ENCODE measurements at regions not wholly inside any gene's neighbourhood (a gene's known extent, or its start where the extent isn't known, plus 50 kb on each side); places are given as distances from the start of the nearest gene placed in this dataset.

DNA sequence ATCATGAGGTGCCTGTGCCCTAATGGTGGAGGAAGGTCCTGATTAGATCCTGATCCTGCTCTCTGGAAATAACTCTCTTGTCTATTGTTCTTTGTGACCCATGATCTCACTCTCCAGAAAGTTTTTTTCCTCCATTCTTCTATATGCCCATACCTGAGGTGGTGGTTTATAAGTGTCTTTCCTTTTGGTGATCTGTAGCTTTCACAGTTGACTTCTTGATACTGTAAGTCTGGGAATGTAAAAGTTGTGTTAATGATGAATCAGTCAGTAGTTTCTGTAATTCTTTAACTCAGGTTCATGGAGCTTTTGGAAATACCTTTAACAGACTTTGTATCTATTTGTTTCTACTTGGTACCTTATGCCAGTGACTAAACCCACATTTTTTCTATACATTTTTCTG, 444.0 kb upstream of the FLRT2 start:
- Histone ChIP-seq H3K9ac (ENCODE audit: insufficient read depth, low read length, poor library complexity, severe bottlenecking) (no peak overlapping the region), H3K79me2 (ENCODE audit: insufficient read depth, low read length) (no peaks in the 10 kb centered on the region), H3K27ac (ENCODE audit: low read depth in 1 of 2, low read length in 2 of 2) (no peak overlapping the region), H2AFZ (ENCODE audit: insufficient read depth, low read depth, low read length, poor library complexity, severe bottlenecking) (no peak overlapping the region), H3K4me2 (replicated peaks; ENCODE audit: extremely low read depth, low read length, poor library complexity, severe bottlenecking) (no peak overlapping the region), H3K9me3 (replicated peaks in 1 of 2; ENCODE audit: control insufficient read depth in 1 of 2, insufficient read depth in 1 of 2, low read length in 2 of 2) (peaks cover 0 to 4% of the 10 kb centered on the region in 2 donors), H3K4me3 (replicated peaks in 1 of 3; ENCODE audit: low read depth in 2 of 3, low read length in 3 of 3) (no peak overlapping the region), H3K36me3 (replicated peaks in 1 of 2; ENCODE audit: control insufficient read depth in 1 of 2, insufficient read depth in 2 of 2, low read length in 2 of 2) (no peaks in the 10 kb centered on the region), H4K20me1 (ENCODE audit: insufficient read depth, low read length) (no peaks in the 10 kb centered on the region), H3K27me3 (ENCODE audit: control insufficient read depth in 2 of 2, insufficient read depth in 2 of 2, low read length in 2 of 2) (no peaks in the 10 kb centered on the region), H3K4me1 (ENCODE audit: control insufficient read depth in 1 of 2, insufficient read depth in 2 of 2, low read length in 2 of 2) (no peaks in the 10 kb centered on the region)
- Mint-ChIP-seq H3K4me1 (no peaks in the 10 kb centered on the region), H3K9me3 (peaks cover 0 to 6% (median 3%) of the 10 kb centered on the region in 7 donors), H3K4me3 (no peak overlapping the region), H3K27ac (no peak overlapping the region), H3K27me3 (ENCODE audit: low read depth in 3 of 3) (no peaks in the 10 kb centered on the region), H3K36me3 (no peaks in the 10 kb centered on the region)
- TF ChIP-seq, protein P1, sequence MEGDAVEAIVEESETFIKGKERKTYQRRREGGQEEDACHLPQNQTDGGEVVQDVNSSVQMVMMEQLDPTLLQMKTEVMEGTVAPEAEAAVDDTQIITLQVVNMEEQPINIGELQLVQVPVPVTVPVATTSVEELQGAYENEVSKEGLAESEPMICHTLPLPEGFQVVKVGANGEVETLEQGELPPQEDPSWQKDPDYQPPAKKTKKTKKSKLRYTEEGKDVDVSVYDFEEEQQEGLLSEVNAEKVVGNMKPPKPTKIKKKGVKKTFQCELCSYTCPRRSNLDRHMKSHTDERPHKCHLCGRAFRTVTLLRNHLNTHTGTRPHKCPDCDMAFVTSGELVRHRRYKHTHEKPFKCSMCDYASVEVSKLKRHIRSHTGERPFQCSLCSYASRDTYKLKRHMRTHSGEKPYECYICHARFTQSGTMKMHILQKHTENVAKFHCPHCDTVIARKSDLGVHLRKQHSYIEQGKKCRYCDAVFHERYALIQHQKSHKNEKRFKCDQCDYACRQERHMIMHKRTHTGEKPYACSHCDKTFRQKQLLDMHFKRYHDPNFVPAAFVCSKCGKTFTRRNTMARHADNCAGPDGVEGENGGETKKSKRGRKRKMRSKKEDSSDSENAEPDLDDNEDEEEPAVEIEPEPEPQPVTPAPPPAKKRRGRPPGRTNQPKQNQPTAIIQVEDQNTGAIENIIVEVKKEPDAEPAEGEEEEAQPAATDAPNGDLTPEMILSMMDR (IDR thresholded peaks at IDR 0.05): no peak
- no peak for DNase-seq
- intact Hi-C loops (cut with micrococcal nuclease): no loop called here

DNA sequence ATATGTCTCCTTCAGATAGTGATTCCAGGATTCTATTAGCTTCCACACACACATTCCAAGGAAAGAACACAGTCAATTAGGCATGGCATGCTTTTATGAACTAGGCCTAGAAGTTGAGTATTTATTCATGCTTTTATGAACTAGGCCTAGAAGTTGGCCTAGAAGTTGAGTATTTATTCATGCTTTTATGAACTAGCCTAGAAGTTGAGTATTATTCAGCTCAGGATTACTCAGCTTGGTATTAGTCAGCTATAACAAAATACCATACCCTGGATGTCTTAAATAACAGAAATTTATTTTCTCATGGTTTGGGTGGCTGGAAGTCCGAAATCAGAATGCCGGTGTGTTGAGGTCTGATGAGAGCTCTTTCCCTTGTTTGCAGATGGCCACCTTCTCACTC, 442.7 kb upstream of the FLRT2 start:
- Histone ChIP-seq H3K4me3 (replicated peaks in 1 of 3; ENCODE audit: low read depth in 2 of 3, low read length in 3 of 3) (no peak overlapping the region), H2AFZ (ENCODE audit: insufficient read depth, low read depth, low read length, poor library complexity, severe bottlenecking) (no peak overlapping the region), H3K4me2 (replicated peaks; ENCODE audit: extremely low read depth, low read length, poor library complexity, severe bottlenecking) (no peak overlapping the region), H3K27me3 (ENCODE audit: control insufficient read depth in 2 of 2, insufficient read depth in 2 of 2, low read length in 2 of 2) (no peaks in the 10 kb centered on the region), H3K36me3 (replicated peaks in 1 of 2; ENCODE audit: control insufficient read depth in 1 of 2, insufficient read depth in 2 of 2, low read length in 2 of 2) (no peaks in the 10 kb centered on the region), H3K9me3 (replicated peaks in 1 of 2; ENCODE audit: control insufficient read depth in 1 of 2, insufficient read depth in 1 of 2, low read length in 2 of 2) (peaks cover 0 to 4% of the 10 kb centered on the region in 2 donors), H3K9ac (ENCODE audit: insufficient read depth, low read length, poor library complexity, severe bottlenecking) (no peak overlapping the region), H3K27ac (ENCODE audit: low read depth in 1 of 2, low read length in 2 of 2) (no peak overlapping the region), H3K79me2 (ENCODE audit: insufficient read depth, low read length) (no peaks in the 10 kb centered on the region), H4K20me1 (ENCODE audit: insufficient read depth, low read length) (no peaks in the 10 kb centered on the region), H3K4me1 (ENCODE audit: control insufficient read depth in 1 of 2, insufficient read depth in 2 of 2, low read length in 2 of 2) (no peaks in the 10 kb centered on the region)
- no peak overlapping the region for H3K27ac Mint-ChIP-seq
- TF ChIP-seq, protein P1 (IDR thresholded peaks at IDR 0.05): no peak
- no peaks in the 10 kb centered on the region for H3K27me3 Mint-ChIP-seq (ENCODE audit: low read depth in 3 of 3)
- H3K36me3 Mint-ChIP-seq: no peaks in the 10 kb centered on the region
- no CpG with 5 or more reads among the region's 2 CpGs for WGBS (ENCODE audit: insufficient coverage)
- H3K9me3 Mint-ChIP-seq: peaks cover 0 to 8% (median 2%) of the 10 kb centered on the region in 7 donors
- no peak overlapping the region for H3K4me3 Mint-ChIP-seq
- intact Hi-C loops (cut with micrococcal nuclease): no loop called here
- no peak for DNase-seq
- H3K4me1 Mint-ChIP-seq: no peaks in the 10 kb centered on the region

Data from CD14-positive monocyte (primary cell).